HG03378 (cell line): ENCODE measurements at regions not wholly inside any gene's neighbourhood (a gene's known extent, or its start where the extent isn't known, plus 50 kb on each side); places are given as distances from the start of the nearest gene placed in this dataset.
A peak's percentile ranks its signal among the peaks of the same experiment; 100 is the strongest.

ENCODE experiments used
- ATAC-seq: cut with Tn5 transposase; IDR thresholded peaks from one replicate; pipeline ENCODE4 v1.9.1; 2021; ENCODE audit warnings: mild to moderate bottlenecking, moderate library complexity; ENCODE audit not compliant: unreplicated experiment

- no peak for ATAC-seq
Observed at GRCh38 chr18:44117821-44118220, 562.9 kb upstream of the SETBP1 start.

GRCh38 chr18:44119607-44120006 is 561.1 kb upstream of the SETBP1 start:
- no peak for ATAC-seq

- ATAC-seq = peak; percentile 56
Observed at GRCh38 chr18:44123743-44124142, 556.9 kb upstream of the SETBP1 start.

GRCh38 chr18:44125446-44125845 is 555.2 kb upstream of the SETBP1 start:
- ATAC-seq = no peak

- ATAC-seq = no peak
Observed at GRCh38 chr18:44126598-44126997, 554.1 kb upstream of the SETBP1 start.

- ATAC-seq = no peak
Observed at GRCh38 chr18:44128365-44128764, 552.3 kb upstream of the SETBP1 start.

- no peak for ATAC-seq
Observed at GRCh38 chr18:44130376-44130942, 550.2 kb upstream of the SETBP1 start.

- ATAC-seq = no peak
Observed at GRCh38 chr18:44133483-44133882, 547.2 kb upstream of the SETBP1 start.

GRCh38 chr18:44134447-44134846 is 546.2 kb upstream of the SETBP1 start:
- ATAC-seq = no peak

GRCh38 chr18:44135741-44136140 is 544.9 kb upstream of the SETBP1 start:
- no peak for ATAC-seq

- ATAC-seq = no peak
Observed at GRCh38 chr18:44136326-44136725, 544.4 kb upstream of the SETBP1 start.

- no peak for ATAC-seq
Observed at GRCh38 chr18:44143072-44143471, 537.6 kb upstream of the SETBP1 start.

GRCh38 chr18:44149706-44150105 is 531.0 kb upstream of the SETBP1 start:
- no peak for ATAC-seq

GRCh38 chr18:44153981-44154380 is 526.7 kb upstream of the SETBP1 start:
- no peak for ATAC-seq

GRCh38 chr18:44156126-44156525 is 524.6 kb upstream of the SETBP1 start:
- ATAC-seq = no peak

GRCh38 chr18:44156776-44157335 is 523.8 kb upstream of the SETBP1 start:
- ATAC-seq = no peak

GRCh38 chr18:44170208-44170880 is 510.3 kb upstream of the SETBP1 start:
- ATAC-seq = no peak

- no peak for ATAC-seq
Observed at GRCh38 chr18:44171301-44171700, 509.4 kb upstream of the SETBP1 start.

GRCh38 chr18:44175891-44176290 is 504.8 kb upstream of the SETBP1 start:
- no peak for ATAC-seq

GRCh38 chr18:44178476-44178875 is 502.2 kb upstream of the SETBP1 start:
- no peak for ATAC-seq

GRCh38 chr18:44179693-44180092 is 501.0 kb upstream of the SETBP1 start:
- no peak for ATAC-seq

- no peak for ATAC-seq
Observed at GRCh38 chr18:44180683-44181082, 500.0 kb upstream of the SETBP1 start.
